Right atrium auricular region (tissue), 2 donors: ENCODE measurements at regions not wholly inside any gene's neighbourhood (a gene's known extent, or its start where the extent isn't known, plus 50 kb on each side); places are given as distances from the start of the nearest gene placed in this dataset.

Experiments
- DNase-seq: peaks from one replicate; pipeline ENCODE4 v3.0.0-alpha.2; 2019; ENCODE audit warnings: low spot score
- H3K27ac ChIP-seq, 2 donors: fragments of 200-600 bp; sonication (generic); 1 replicate in 1 of 2; 2 replicates in 1 of 2; pipeline ENCODE4 v1.5.1; 2016 to 2019
- H3K27me3 ChIP-seq, 2 donors: fragments of 200-600 bp; sonication (generic); one replicate each; pipeline versions ENCODE4 v1.5.1 to v1.6.0; 2017 to 2019
- H3K36me3 ChIP-seq: fragments of 200-600 bp; sonication (generic); one replicate; pipeline ENCODE4 v1.5.1; 2016
- H3K4me1 ChIP-seq, 2 donors: fragments of 200-600 bp; sonication (generic); one replicate each; pipeline versions ENCODE4 v1.5.1 to v1.6.0; 2017 to 2019
- H3K4me3 ChIP-seq, 2 donors: fragments of 200-600 bp; sonication (generic); 1 replicate in 1 of 2; 2 replicates in 1 of 2; pipeline ENCODE4 v1.5.1; 2017 to 2019; ENCODE audit warnings: mild to moderate bottlenecking in 1 of 2, moderate library complexity in 1 of 2
- H3K9me3 ChIP-seq, 2 donors: fragments of 200-600 bp; sonication (generic); one replicate each; pipeline ENCODE4 v1.5.1; 2019
- TF ChIP-seq, protein P1 (sequence below), 2 donors: fragments of 200-600 bp; sonication (generic); IDR thresholded peaks; one replicate each; pipeline ENCODE4 v1.5.1; 2019; ENCODE audit warnings: antibody characterized with exemption in 2 of 2

DNA sequence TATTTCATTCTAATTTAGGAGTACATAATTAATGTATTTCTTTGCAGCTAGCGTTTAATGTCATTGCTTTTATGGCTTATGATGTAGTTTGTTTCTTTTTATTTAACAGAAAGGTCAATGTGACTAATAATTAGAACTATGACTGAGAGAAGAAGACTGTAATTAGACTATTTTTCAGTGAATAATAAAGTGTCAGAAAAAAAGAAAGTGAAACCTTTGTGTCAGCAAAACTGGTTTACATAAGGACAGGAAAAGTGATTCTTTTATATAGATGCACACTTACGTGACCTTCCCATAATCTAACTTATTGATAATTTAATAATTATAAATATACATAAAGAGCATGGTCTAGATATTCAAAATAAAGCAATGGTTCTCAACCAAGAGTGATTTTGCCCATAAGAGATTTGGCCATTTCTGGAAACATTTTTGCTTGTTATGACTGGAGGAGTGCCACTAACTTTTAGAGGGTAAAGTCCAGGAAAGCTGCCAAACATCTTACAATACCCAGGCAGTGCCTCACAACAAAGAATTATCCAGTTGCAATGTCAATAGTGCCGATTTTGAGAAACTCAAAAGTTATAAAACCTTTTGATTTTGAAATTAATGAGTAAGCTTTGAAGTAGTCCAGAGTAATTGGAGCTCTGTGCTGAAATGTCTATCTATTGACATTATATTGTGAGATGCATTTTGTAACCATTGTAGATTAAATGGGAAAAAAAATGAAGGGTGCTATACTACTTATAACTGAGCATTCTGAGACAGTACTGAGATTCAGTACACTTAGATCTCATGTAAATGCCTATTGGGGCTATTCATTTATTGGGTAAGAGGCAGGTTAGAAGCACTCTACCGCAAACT is 227.1 kb downstream of the C12orf50 start:
- no peak overlapping the region for H3K27ac ChIP-seq
- no peaks in the 10 kb centered on the region for H3K36me3 ChIP-seq
- H3K4me1 ChIP-seq = no peaks in the 10 kb centered on the region
- DNase-seq = no peak
- H3K4me3 ChIP-seq = no peak overlapping the region
- H3K9me3 ChIP-seq = no peaks in the 10 kb centered on the region
- TF ChIP-seq, protein P1, sequence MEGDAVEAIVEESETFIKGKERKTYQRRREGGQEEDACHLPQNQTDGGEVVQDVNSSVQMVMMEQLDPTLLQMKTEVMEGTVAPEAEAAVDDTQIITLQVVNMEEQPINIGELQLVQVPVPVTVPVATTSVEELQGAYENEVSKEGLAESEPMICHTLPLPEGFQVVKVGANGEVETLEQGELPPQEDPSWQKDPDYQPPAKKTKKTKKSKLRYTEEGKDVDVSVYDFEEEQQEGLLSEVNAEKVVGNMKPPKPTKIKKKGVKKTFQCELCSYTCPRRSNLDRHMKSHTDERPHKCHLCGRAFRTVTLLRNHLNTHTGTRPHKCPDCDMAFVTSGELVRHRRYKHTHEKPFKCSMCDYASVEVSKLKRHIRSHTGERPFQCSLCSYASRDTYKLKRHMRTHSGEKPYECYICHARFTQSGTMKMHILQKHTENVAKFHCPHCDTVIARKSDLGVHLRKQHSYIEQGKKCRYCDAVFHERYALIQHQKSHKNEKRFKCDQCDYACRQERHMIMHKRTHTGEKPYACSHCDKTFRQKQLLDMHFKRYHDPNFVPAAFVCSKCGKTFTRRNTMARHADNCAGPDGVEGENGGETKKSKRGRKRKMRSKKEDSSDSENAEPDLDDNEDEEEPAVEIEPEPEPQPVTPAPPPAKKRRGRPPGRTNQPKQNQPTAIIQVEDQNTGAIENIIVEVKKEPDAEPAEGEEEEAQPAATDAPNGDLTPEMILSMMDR (IDR thresholded peaks at IDR 0.05) = no peak
- no peaks in the 10 kb centered on the region for H3K27me3 ChIP-seq

GRCh38 chr12:87796961-87797516 is 232.2 kb downstream of the C12orf50 start:
- TF ChIP-seq, protein P1 (IDR thresholded peaks at IDR 0.05) = no peak
- no peak overlapping the region for H3K27ac ChIP-seq
- no peaks in the 10 kb centered on the region for H3K4me1 ChIP-seq
- H3K36me3 ChIP-seq = no peaks in the 10 kb centered on the region
- no peak for DNase-seq
- no peaks in the 10 kb centered on the region for H3K9me3 ChIP-seq
- H3K27me3 ChIP-seq = no peaks in the 10 kb centered on the region
- no peak overlapping the region for H3K4me3 ChIP-seq

GRCh38 chr12:87795555-87795954 is 233.6 kb downstream of the C12orf50 start:
- no peak overlapping the region for H3K4me3 ChIP-seq
- DNase-seq = no peak
- H3K36me3 ChIP-seq = no peaks in the 10 kb centered on the region
- TF ChIP-seq, protein P1 (IDR thresholded peaks at IDR 0.05) = no peak
- H3K9me3 ChIP-seq = no peaks in the 10 kb centered on the region
- H3K4me1 ChIP-seq = no peaks in the 10 kb centered on the region
- no peaks in the 10 kb centered on the region for H3K27me3 ChIP-seq
- H3K27ac ChIP-seq = no peak overlapping the region

- no peaks in the 10 kb centered on the region for H3K9me3 ChIP-seq
- no peak overlapping the region for H3K4me3 ChIP-seq
- no peaks in the 10 kb centered on the region for H3K27me3 ChIP-seq
- H3K4me1 ChIP-seq = no peaks in the 10 kb centered on the region
- TF ChIP-seq, protein P1 (IDR thresholded peaks at IDR 0.05) = no peak
- no peak overlapping the region for H3K27ac ChIP-seq
- DNase-seq = no peak
- no peaks in the 10 kb centered on the region for H3K36me3 ChIP-seq
These were observed 234.3 kb downstream of the C12orf50 start for GRCh38 chr12:87794854-87795253.

DNA sequence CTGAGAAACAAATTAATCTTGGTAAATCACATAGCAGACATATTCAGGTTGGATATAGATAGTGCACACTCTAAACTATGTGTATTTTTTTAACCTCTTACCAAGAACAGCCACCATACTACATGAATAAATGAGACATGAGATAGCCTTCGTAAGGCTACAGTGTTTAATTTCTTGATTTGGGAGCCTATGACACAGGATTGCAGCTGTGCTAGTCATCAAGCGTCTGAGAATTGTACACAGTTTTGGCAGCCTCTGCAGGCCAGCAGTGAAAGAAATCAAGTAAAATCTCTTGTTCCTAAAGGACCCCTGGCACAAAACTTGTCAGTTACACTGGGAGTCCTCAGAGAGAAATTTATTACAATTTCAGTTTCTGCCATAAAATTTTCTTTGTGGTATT is 236.1 kb downstream of the C12orf50 start:
- no peaks in the 10 kb centered on the region for H3K36me3 ChIP-seq
- H3K27ac ChIP-seq = no peak overlapping the region
- TF ChIP-seq, protein P1 (IDR thresholded peaks at IDR 0.05) = no peak
- no peak for DNase-seq
- no peak overlapping the region for H3K4me3 ChIP-seq
- H3K4me1 ChIP-seq = no peaks in the 10 kb centered on the region
- H3K9me3 ChIP-seq = no peaks in the 10 kb centered on the region
- no peaks in the 10 kb centered on the region for H3K27me3 ChIP-seq
